IMR-90 (cell line): ENCODE measurements at regions not wholly inside any gene's neighbourhood (a gene's known extent, or its start where the extent isn't known, plus 50 kb on each side); places are given as distances from the start of the nearest gene placed in this dataset.

Experiments used
- ATAC-seq: fragments of 200-7000 bp; cut with Tn5 transposase; 2 replicates; pipeline ENCODE4 v1.9.1; 2020; ENCODE audit warnings: low read depth, mild to moderate bottlenecking, moderate library complexity
- BruUV-seq: library from RNA; stranded (reverse); fragments of 400-500 nt; replicated peaks from 2 replicates; lab custom pipeline; 2021; lab: Mats Ljungman, UMichigan
- CTCF ChIA-PET: fragments of 300-600 bp; formaldehyde crosslinking; extraction: SDS; loops from one replicate; lab custom pipeline; 2021; ENCODE audit warnings: antibody characterized with exemption; lab: Yijun Ruan, JAX
- POLR2A ChIA-PET: fragments of 300-600 bp; sonication (Branson Sonifier 250); formaldehyde crosslinking; loops from one replicate; lab custom pipeline; 2022; ENCODE audit warnings: antibody characterized with exemption; ENCODE audit not compliant: unreplicated experiment; lab: Charles Lee
- DNase-seq: peaks from one replicate; pipeline ENCODE4 v3.0.0; 2013
- H2AFZ ChIP-seq: replicated peaks from 2 replicates; pipeline ENCODE3; 2013; ENCODE audit warnings: low read length, mild to moderate bottlenecking; ENCODE audit not compliant: poor library complexity
- H2AK5ac ChIP-seq: 2 replicates; pipeline ENCODE4 v1.6.1; 2013; ENCODE audit warnings: low read depth, low read length, inconsistent platforms
- H2AK9ac ChIP-seq: replicated peaks from 2 replicates; pipeline ENCODE3; 2013; ENCODE audit warnings: mild to moderate bottlenecking, low read depth, low read length, moderate library complexity; ENCODE audit not compliant: poor library complexity
- H2BK120ac ChIP-seq: 2 replicates; pipeline ENCODE4 v1.6.1; 2013; ENCODE audit warnings: low read depth, low read length, inconsistent platforms
- H2BK15ac ChIP-seq: 3 replicates; pipeline ENCODE4 v1.6.1; 2013; ENCODE audit warnings: low read depth, low read length, inconsistent platforms
- H2BK20ac ChIP-seq: 2 replicates; pipeline ENCODE4 v1.6.1; 2013; ENCODE audit warnings: low read depth, mild to moderate bottlenecking, inconsistent platforms, low read length, moderate library complexity
- H2BK5ac ChIP-seq: 2 replicates; pipeline ENCODE4 v1.6.1; 2013; ENCODE audit warnings: mild to moderate bottlenecking, low read depth, low read length, inconsistent platforms; ENCODE audit not compliant: poor library complexity, severe bottlenecking
- H3K14ac ChIP-seq: replicated peaks from 2 replicates; pipeline ENCODE4 v1.6.1; 2013; ENCODE audit warnings: low read depth, low read length, inconsistent platforms
- H3K18ac ChIP-seq: 2 replicates; pipeline ENCODE4 v1.6.1; 2013; ENCODE audit warnings: low read depth, low read length, control low read depth
- H3K23ac ChIP-seq: 2 replicates; pipeline ENCODE4 v1.6.1; 2013; ENCODE audit warnings: low read depth, low read length, inconsistent platforms
- H3K27ac ChIP-seq: 2 replicates; pipeline ENCODE4 v1.5.1; 2013; ENCODE audit warnings: mild to moderate bottlenecking, control low read depth, low read length; ENCODE audit not compliant: insufficient read depth
- H3K27me3 ChIP-seq: 2 replicates; pipeline ENCODE4 v1.6.1; 2013; ENCODE audit warnings: low read length; ENCODE audit not compliant: control insufficient read depth, insufficient read depth
- H3K36me3 ChIP-seq: 2 replicates; pipeline ENCODE4 v1.6.1; 2013; ENCODE audit warnings: low read length, mixed read lengths; ENCODE audit not compliant: control insufficient read depth, insufficient read depth
- H3K4ac ChIP-seq: 2 replicates; pipeline ENCODE4 v1.6.1; 2013; ENCODE audit warnings: low read depth, low read length, inconsistent platforms
- H3K4me1 ChIP-seq: 2 replicates; pipeline ENCODE4 v1.6.1; 2013; ENCODE audit warnings: low read length, mixed read lengths; ENCODE audit not compliant: control insufficient read depth, insufficient read depth
- H3K4me2 ChIP-seq: 2 replicates; pipeline ENCODE4 v1.6.1; 2013; ENCODE audit warnings: low read depth, mild to moderate bottlenecking, control low read depth, low read length, moderate library complexity
- H3K4me3 ChIP-seq: 2 replicates; pipeline ENCODE4 v1.5.1; 2013; ENCODE audit warnings: low read depth, mild to moderate bottlenecking, control low read depth, low read length, moderate library complexity; ENCODE audit not compliant: insufficient read depth
- H3K56ac ChIP-seq: 2 replicates; pipeline ENCODE4 v1.6.1; 2013; ENCODE audit warnings: low read length, inconsistent platforms; ENCODE audit not compliant: insufficient read depth; ENCODE audit errors: extremely low read depth
- H3K79me1 ChIP-seq, 2 experiments: 2 replicates each; pipeline ENCODE4 v1.6.1; 2013; ENCODE audit warnings: low read length in 2 of 2, inconsistent platforms in 1 of 2, low read depth in 1 of 2
- H3K9ac ChIP-seq: 2 replicates; pipeline ENCODE4 v1.6.1; 2013; ENCODE audit warnings: low read depth, low read length, control low read depth
- H3K9me1 ChIP-seq: 2 replicates; pipeline ENCODE4 v1.6.1; 2013; ENCODE audit warnings: low read length, inconsistent platforms; ENCODE audit not compliant: insufficient read depth
- H3K9me3 ChIP-seq: 2 replicates; pipeline ENCODE4 v1.6.1; 2013; ENCODE audit warnings: low read length; ENCODE audit not compliant: control insufficient read depth, insufficient read depth
- H4K20me1 ChIP-seq: 2 replicates; pipeline ENCODE4 v1.6.1; 2013; ENCODE audit warnings: low read length, inconsistent platforms; ENCODE audit not compliant: insufficient read depth
- H4K5ac ChIP-seq: 2 replicates; pipeline ENCODE4 v1.6.1; 2013; ENCODE audit warnings: mild to moderate bottlenecking, low read depth, low read length, control low read depth
- H4K8ac ChIP-seq, 2 experiments: 2 replicates each; pipeline ENCODE4 v1.6.1; 2013; ENCODE audit warnings: low read depth in 2 of 2, low read length in 2 of 2, control low read depth in 1 of 2, inconsistent platforms in 1 of 2
- H4K91ac ChIP-seq: 2 replicates; pipeline ENCODE4 v1.6.1; 2013; ENCODE audit warnings: low read depth, low read length, inconsistent platforms; ENCODE audit not compliant: insufficient read depth
- BHLHE40 ChIP-seq: fragments of 150-350 bp; IDR thresholded peaks from 2 replicates; pipeline ENCODE4 v1.6.1; 2016; ENCODE audit warnings: mild to moderate bottlenecking, low read depth, low read length
- CEBPB ChIP-seq: IDR thresholded peaks from 2 replicates; pipeline ENCODE4 v1.6.1; 2012; ENCODE audit warnings: low read depth, low read length, improper control_type of control experiment
- CHD1 ChIP-seq: IDR thresholded peaks from 2 replicates; pipeline ENCODE4 v1.6.1; 2012; ENCODE audit warnings: low read depth, low read length, improper control_type of control experiment
- CTCF ChIP-seq: conservative IDR thresholded peaks from 2 replicates; pipeline ENCODE4 v1.5.1; 2012; ENCODE audit warnings: mild to moderate bottlenecking, low read depth, low read length, improper control_type of control experiment
- ELK1 ChIP-seq: fragments of 150-350 bp; IDR thresholded peaks from 2 replicates; pipeline ENCODE4 v1.6.1; 2016; ENCODE audit warnings: low read depth, mild to moderate bottlenecking, low read length, moderate library complexity, borderline replicate concordance
- FOS ChIP-seq: fragments of 150-350 bp; IDR thresholded peaks from 2 replicates; pipeline ENCODE4 v1.6.1; 2016; ENCODE audit warnings: low read depth, low read length
- MAFK ChIP-seq: IDR thresholded peaks from 2 replicates; pipeline ENCODE4 v1.6.1; 2012; ENCODE audit warnings: low read depth, low read length, improper control_type of control experiment
- MXI1 ChIP-seq: IDR thresholded peaks from 2 replicates; pipeline ENCODE4 v1.6.1; 2012; ENCODE audit warnings: low read depth, mild to moderate bottlenecking, low read length, moderate library complexity, borderline replicate concordance
- NFE2L2 ChIP-seq: fragments of 150-350 bp; IDR thresholded peaks from 2 replicates; pipeline ENCODE4 v1.6.1; 2016; ENCODE audit warnings: low read depth, mild to moderate bottlenecking, low read length
- POLR2A ChIP-seq: IDR thresholded peaks from 2 replicates; pipeline ENCODE4 v1.6.1; 2012; ENCODE audit warnings: mild to moderate bottlenecking, low read depth, low read length
- RAD21 ChIP-seq: IDR thresholded peaks from 2 replicates; pipeline ENCODE4 v1.6.1; 2012; ENCODE audit warnings: low read length, improper control_type of control experiment
- RCOR1 ChIP-seq: IDR thresholded peaks from 2 replicates; pipeline ENCODE4 v1.6.1; 2012; ENCODE audit warnings: mild to moderate bottlenecking, low read length, improper control_type of control experiment; ENCODE audit not compliant: insufficient replicate concordance
- RFX5 ChIP-seq: IDR thresholded peaks from 2 replicates; pipeline ENCODE4 v1.8.0; 2012; ENCODE audit warnings: low read depth, mild to moderate bottlenecking, low read length, moderate library complexity
- SMC3 ChIP-seq: fragments of 150-350 bp; IDR thresholded peaks from 2 replicates; pipeline ENCODE4 v1.6.1; 2016; ENCODE audit warnings: low read depth, mild to moderate bottlenecking, antibody characterized with exemption, low read length, moderate library complexity
- WGBS, 2 experiments: methylation state at CpG; one replicate each; pipeline versions ENCODE4 v1.1.5 to v1.1.7; 2013; ENCODE audit warnings: missing lambda C conversion rate in 2 of 2; ENCODE audit not compliant: insufficient read length in 1 of 2; ENCODE audit errors: extremely low coverage in 2 of 2; 5-methylcytosine and 5-hydroxymethylcytosine counted together
- dilution Hi-C: fragments of 300-500 bp; cut with HindIII; formaldehyde crosslinking; loops from one replicate; pipeline ENCODE4 v1.14.3; 2018; ENCODE audit warnings: low sequenced_read_pairs; ENCODE audit not compliant: unreplicated experiment
- in situ Hi-C: fragments of 300-500 bp; cut with MboI; formaldehyde crosslinking; loops from 3 replicates; pipeline ENCODE4 v1.14.3; 2019; ENCODE audit warnings: low sequenced_read_pairs, inconsistent platforms, mixed read lengths
- intact Hi-C: fragments of 100-400 bp; cut with micrococcal nuclease; formaldehyde crosslinking; loops from 2 replicates; pipeline ENCODE4 v1.10.0; 2022
- TF ChIP-seq, protein P1 (sequence below): fragments of 150-350 bp; IDR thresholded peaks from 2 replicates; pipeline ENCODE4 v1.6.1; 2017; ENCODE audit warnings: mild to moderate bottlenecking, antibody characterized with exemption, low read length, low read depth

DNA sequence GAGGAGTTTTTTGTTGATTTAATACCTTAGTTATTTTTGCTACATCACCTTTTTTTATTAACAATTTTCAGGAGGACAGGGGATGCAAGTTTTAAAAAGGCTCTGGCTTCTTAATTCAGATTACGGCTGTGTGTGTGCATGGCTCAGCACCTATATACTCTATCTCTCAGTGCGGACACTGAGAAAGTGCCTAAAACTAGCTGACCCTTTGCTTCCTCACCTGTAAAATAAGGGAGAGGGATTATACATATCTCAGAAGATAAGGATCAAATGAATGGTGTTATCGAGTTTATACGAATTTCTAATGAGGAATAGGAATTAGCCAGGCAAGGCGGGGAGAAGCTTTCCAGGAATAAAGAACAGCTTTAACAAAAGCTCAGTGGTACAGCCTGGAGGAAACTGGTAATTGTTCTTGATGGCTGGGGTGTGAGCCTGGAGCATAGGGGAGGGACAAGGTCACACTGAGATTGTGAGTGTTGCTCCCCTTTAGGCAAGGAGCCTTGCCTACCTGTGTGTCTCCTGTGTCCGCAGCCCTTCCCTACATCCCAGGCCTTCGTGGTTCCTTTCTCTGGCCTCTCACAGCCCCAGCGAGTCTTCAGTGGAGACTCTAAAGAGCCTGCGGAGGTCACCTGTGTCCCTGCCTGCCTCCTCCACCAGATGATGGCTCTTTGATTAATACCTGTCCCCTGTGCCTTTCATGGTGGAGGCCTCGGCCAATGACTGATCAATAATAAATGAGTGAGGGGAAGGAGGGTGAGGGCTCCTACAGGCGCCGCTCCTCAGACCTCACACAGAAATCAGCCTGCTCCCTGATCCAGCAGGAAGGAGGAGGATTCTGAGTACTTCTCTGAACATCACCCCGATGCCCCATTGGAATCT is 92.7 kb downstream of the DDX1 start:
- dilution Hi-C loops: no loop called here
- no peak for TF ChIP-seq POLR2A
- TF ChIP-seq MAFK: no peak
- TF ChIP-seq BHLHE40: no peak
- no peak for TF ChIP-seq RFX5
- TF ChIP-seq NFE2L2: no peak
- no peak for TF ChIP-seq RAD21
- no peak for TF ChIP-seq CHD1
- TF ChIP-seq RCOR1: no peak
- no peak for TF ChIP-seq ELK1
- TF ChIP-seq MXI1: no peak
- TF ChIP-seq, protein P1, sequence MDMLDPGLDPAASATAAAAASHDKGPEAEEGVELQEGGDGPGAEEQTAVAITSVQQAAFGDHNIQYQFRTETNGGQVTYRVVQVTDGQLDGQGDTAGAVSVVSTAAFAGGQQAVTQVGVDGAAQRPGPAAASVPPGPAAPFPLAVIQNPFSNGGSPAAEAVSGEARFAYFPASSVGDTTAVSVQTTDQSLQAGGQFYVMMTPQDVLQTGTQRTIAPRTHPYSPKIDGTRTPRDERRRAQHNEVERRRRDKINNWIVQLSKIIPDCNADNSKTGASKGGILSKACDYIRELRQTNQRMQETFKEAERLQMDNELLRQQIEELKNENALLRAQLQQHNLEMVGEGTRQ: no peak
- no peak for TF ChIP-seq FOS
- no peak for TF ChIP-seq CEBPB
- TF ChIP-seq SMC3: no peak
- no peak for TF ChIP-seq CTCF

More for the DNA sequence above, 92.7 kb downstream of the DDX1 start:
- Histone ChIP-seq H3K4me2 (no peak overlapping the region), H3K4me3 (no peak overlapping the region), H2AK9ac (no peak overlapping the region), H3K36me3 (no peaks in the 10 kb centered on the region), H4K91ac (no peak overlapping the region), H2AK5ac (no peak overlapping the region), H3K4ac (no peak overlapping the region), H2BK20ac (no peak overlapping the region), H2AFZ (no peak overlapping the region), H3K18ac (no peak overlapping the region), H3K23ac (no peak overlapping the region), H3K79me1 (no peaks in the 10 kb centered on the region), H2BK15ac (no peak overlapping the region), H3K14ac (no peak overlapping the region), H4K8ac (no peak overlapping the region), H2BK5ac (no peak overlapping the region), H3K4me1 (no peaks in the 10 kb centered on the region), H4K20me1 (no peaks in the 10 kb centered on the region), H3K27me3 (no peaks in the 10 kb centered on the region), H4K5ac (no peak overlapping the region), H3K9ac (no peak overlapping the region), H3K9me1 (no peaks in the 10 kb centered on the region), H3K9me3 (peaks cover 5% of the 10 kb centered on the region; the same call in 1 of the 2 replicates), H3K27ac (no peak overlapping the region), H2BK120ac (no peak overlapping the region), H3K56ac (no peak overlapping the region)
- CTCF ChIA-PET: no interaction called here
- DNase-seq: no peak
- WGBS, 2 experiments: 56% methylated on average over 5 of the region's 13 CpGs; no CpG with 5 or more reads in 1 of the 2 experiments
- intact Hi-C loops (no loop called here), in situ Hi-C loops (no loop called here)
- POLR2A ChIA-PET: no interaction called here
- ATAC-seq: no peak
- BruUV-seq: no TSS peak
